Esophagus squamous epithelium (tissue), 5 donors: ENCODE measurements at regions not wholly inside any gene's neighbourhood (a gene's known extent, or its start where the extent isn't known, plus 50 kb on each side); places are given as distances from the start of the nearest gene placed in this dataset.

Experiments used
- DNase-seq: peaks from one replicate; lab custom pipeline; 2025; lab: John Stamatoyannopoulos, UW
- H3K27ac ChIP-seq, 4 donors: fragments of 200-600 bp; sonication (generic); one replicate each; pipeline ENCODE4 v1.5.1; 2016 to 2019; ENCODE audit warnings: mild to moderate bottlenecking in 1 of 4
- H3K27me3 ChIP-seq, 4 donors: fragments of 200-600 bp; sonication (generic); 1 replicate in 3 of 4; 2 replicates in 1 of 4; pipeline versions ENCODE4 v1.5.1 to v1.6.0; 2017 to 2021; ENCODE audit warnings: antibody characterized with exemption in 1 of 4
- H3K36me3 ChIP-seq, 3 donors: fragments of 200-600 bp; sonication (generic); one replicate each; pipeline ENCODE4 v1.5.1; 2016 to 2019
- H3K4me1 ChIP-seq, 3 donors: fragments of 200-600 bp; sonication (generic); one replicate each; pipeline ENCODE4 v1.5.1; 2017 to 2019
- H3K4me3 ChIP-seq, 4 donors: fragments of 200-600 bp; sonication (generic); 1 replicate in 3 of 4; 2 replicates in 1 of 4; pipeline ENCODE4 v1.5.1; 2016 to 2019; ENCODE audit warnings: mild to moderate bottlenecking in 2 of 4, moderate library complexity in 1 of 4
- H3K9me3 ChIP-seq, 3 donors: fragments of 200-600 bp; sonication (generic); one replicate each; pipeline ENCODE4 v1.5.1; 2016 to 2019
- POLR2A ChIP-seq, 4 donors: fragments of 450-650 bp; IDR thresholded peaks; one replicate each; pipeline ENCODE4 v1.6.1; 2017; ENCODE audit warnings: antibody characterized with exemption in 4 of 4, mild to moderate bottlenecking in 4 of 4, moderate library complexity in 3 of 4
- WGBS, 2 donors: methylation state at CpG; one replicate each; pipeline ENCODE4 v1.1.5; 2018; 5-methylcytosine and 5-hydroxymethylcytosine counted together
- intact Hi-C: fragments of 100-400 bp; cut with DNase I; formaldehyde crosslinking; loops from one replicate; pipeline ENCODE4 v1.15.0; 2022
- TF ChIP-seq, protein P1 (sequence below), 6 experiments: fragments of 450-650 bp in 4 of 6; fragments of 200-600 bp in 2 of 6; sonication (generic) in 2 of 6; IDR thresholded peaks; one replicate each; pipeline ENCODE4 v1.5.1; 2016 to 2019; ENCODE audit warnings: antibody characterized with exemption in 6 of 6, mild to moderate bottlenecking in 4 of 6, moderate library complexity in 4 of 6
- donor health status: DM: yes; HTN: yes; CAD: no.

- H3K36me3 ChIP-seq = no peaks in the 10 kb centered on the region
- DNase-seq = no peak
- H3K9me3 ChIP-seq = no peaks in the 10 kb centered on the region
- no peak for TF ChIP-seq POLR2A (IDR thresholded peaks at IDR 0.05)
- TF ChIP-seq, protein P1, sequence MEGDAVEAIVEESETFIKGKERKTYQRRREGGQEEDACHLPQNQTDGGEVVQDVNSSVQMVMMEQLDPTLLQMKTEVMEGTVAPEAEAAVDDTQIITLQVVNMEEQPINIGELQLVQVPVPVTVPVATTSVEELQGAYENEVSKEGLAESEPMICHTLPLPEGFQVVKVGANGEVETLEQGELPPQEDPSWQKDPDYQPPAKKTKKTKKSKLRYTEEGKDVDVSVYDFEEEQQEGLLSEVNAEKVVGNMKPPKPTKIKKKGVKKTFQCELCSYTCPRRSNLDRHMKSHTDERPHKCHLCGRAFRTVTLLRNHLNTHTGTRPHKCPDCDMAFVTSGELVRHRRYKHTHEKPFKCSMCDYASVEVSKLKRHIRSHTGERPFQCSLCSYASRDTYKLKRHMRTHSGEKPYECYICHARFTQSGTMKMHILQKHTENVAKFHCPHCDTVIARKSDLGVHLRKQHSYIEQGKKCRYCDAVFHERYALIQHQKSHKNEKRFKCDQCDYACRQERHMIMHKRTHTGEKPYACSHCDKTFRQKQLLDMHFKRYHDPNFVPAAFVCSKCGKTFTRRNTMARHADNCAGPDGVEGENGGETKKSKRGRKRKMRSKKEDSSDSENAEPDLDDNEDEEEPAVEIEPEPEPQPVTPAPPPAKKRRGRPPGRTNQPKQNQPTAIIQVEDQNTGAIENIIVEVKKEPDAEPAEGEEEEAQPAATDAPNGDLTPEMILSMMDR (IDR thresholded peaks at IDR 0.05) = no peak
- WGBS, 2 donors = 21 to 22% methylated on average over 27 to 29 of the region's 30 CpGs
- no peak overlapping the region for H3K4me3 ChIP-seq
- H3K4me1 ChIP-seq = peaks cover 0 to 14% (median 0%) of the 10 kb centered on the region in 3 donors
- H3K27me3 ChIP-seq = peaks cover 4 to 93% (median 6%) of the 10 kb centered on the region in 4 donors
- intact Hi-C loops = no loop called here
- no peak overlapping the region for H3K27ac ChIP-seq
These were observed 126.9 kb downstream of the MRM1 start for GRCh38 chr17:36728030-36728991.

- Histone ChIP-seq H3K9me3 (no peaks in the 10 kb centered on the region), H3K27ac (no peak overlapping the region), H3K4me1 (peaks cover 0 to 14% (median 0%) of the 10 kb centered on the region in 3 donors), H3K4me3 (no peak overlapping the region), H3K36me3 (no peaks in the 10 kb centered on the region), H3K27me3 (peaks cover 4 to 80% (median 6%) of the 10 kb centered on the region in 4 donors)
- 58 to 70% methylated on average over 8 to 9 of the region's 9 CpGs for WGBS, 2 donors
- TF ChIP-seq, protein P1 (IDR thresholded peaks at IDR 0.05) = no peak
- TF ChIP-seq POLR2A (IDR thresholded peaks at IDR 0.05) = no peak
- intact Hi-C loops = no loop called here
- no peak for DNase-seq
These were observed 128.9 kb downstream of the MRM1 start for GRCh38 chr17:36730095-36730808.

GRCh38 chr17:36730857-36731490, 129.6 kb downstream of the MRM1 start:
- Histone ChIP-seq H3K4me1 (peaks cover 0 to 14% (median 0%) of the 10 kb centered on the region in 3 donors), H3K4me3 (no peak overlapping the region), H3K9me3 (no peaks in the 10 kb centered on the region), H3K36me3 (no peaks in the 10 kb centered on the region), H3K27me3 (peaks cover 4 to 81% (median 6%) of the 10 kb centered on the region in 4 donors), H3K27ac (no peak overlapping the region)
- intact Hi-C loops = no loop called here
- DNase-seq = no peak
- TF ChIP-seq POLR2A (IDR thresholded peaks at IDR 0.05) = no peak
- TF ChIP-seq, protein P1 (IDR thresholded peaks at IDR 0.05) = no peak
- WGBS, 2 donors = 56 to 62% methylated on average over 5 of the region's 6 CpGs

DNA sequence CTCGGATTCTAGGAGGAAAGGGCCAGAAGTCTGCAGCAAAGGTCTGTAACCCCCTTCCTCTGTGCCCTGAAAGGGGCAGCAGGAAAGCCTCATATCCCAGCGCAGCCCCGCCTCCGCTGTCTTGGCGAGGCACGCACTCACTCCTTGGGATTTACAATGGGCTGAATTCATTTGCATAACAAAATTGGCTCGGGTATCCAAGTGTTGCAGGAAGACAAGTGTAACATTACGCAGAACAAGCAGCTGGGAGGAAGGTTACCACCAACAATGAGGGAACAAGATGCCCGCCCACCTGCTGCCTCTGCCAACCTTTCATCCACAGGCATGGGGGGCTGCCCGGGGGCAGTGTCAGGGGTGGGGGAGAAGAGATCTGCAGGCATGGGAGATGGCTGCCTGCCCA, 130.4 kb downstream of the MRM1 start:
- Histone ChIP-seq H3K4me1 (peaks cover 0 to 14% (median 0%) of the 10 kb centered on the region in 3 donors), H3K27ac (no peak overlapping the region), H3K9me3 (no peaks in the 10 kb centered on the region), H3K36me3 (no peaks in the 10 kb centered on the region), H3K4me3 (no peak overlapping the region), H3K27me3 (peaks cover 4 to 76% (median 6%) of the 10 kb centered on the region in 4 donors)
- WGBS, 2 donors = 8 to 22% methylated on average over 4 to 8 of the region's 10 CpGs
- intact Hi-C loops = no loop called here
- TF ChIP-seq, protein P1 (IDR thresholded peaks at IDR 0.05) = no peak
- no peak for DNase-seq
